Endodermal cell (in vitro differentiated cells): ENCODE measurements at regions not wholly inside any gene's neighbourhood (a gene's known extent, or its start where the extent isn't known, plus 50 kb on each side); places are given as distances from the start of the nearest gene placed in this dataset.

ENCODE experiments used
- DNase-seq: peaks from one replicate; pipeline ENCODE4 v3.0.0-alpha.2; 2017
- H3K27ac ChIP-seq: 2 replicates; pipeline ENCODE4 v1.5.1; 2013; ENCODE audit warnings: mild to moderate bottlenecking, low read depth, low read length, moderate library complexity
- H3K27me3 ChIP-seq: 2 replicates; pipeline ENCODE4 v1.6.1; 2013; ENCODE audit warnings: mild to moderate bottlenecking, low read length, moderate library complexity; ENCODE audit not compliant: insufficient read depth, control insufficient read depth, poor library complexity, severe bottlenecking
- H3K36me3 ChIP-seq: 2 replicates; pipeline ENCODE4 v1.7.0; 2013; ENCODE audit warnings: mild to moderate bottlenecking, low read length, moderate library complexity; ENCODE audit not compliant: control insufficient read depth, insufficient read depth
- H3K4me1 ChIP-seq: one replicate; pipeline ENCODE4 v1.7.0; 2013; ENCODE audit warnings: low read length; ENCODE audit not compliant: control insufficient read depth, insufficient read depth
- H3K4me3 ChIP-seq: 2 replicates; pipeline ENCODE4 v1.5.1; 2013; ENCODE audit warnings: mild to moderate bottlenecking, low read length, moderate library complexity
- H3K9ac ChIP-seq: 2 replicates; pipeline ENCODE4 v1.6.1; 2013; ENCODE audit warnings: mild to moderate bottlenecking, low read length, moderate library complexity; ENCODE audit not compliant: poor library complexity, severe bottlenecking; ENCODE audit errors: extremely low read depth
- H3K9me3 ChIP-seq: 2 replicates; pipeline ENCODE4 v1.6.1; 2013; ENCODE audit warnings: mild to moderate bottlenecking, low read length, moderate library complexity; ENCODE audit not compliant: control insufficient read depth
- H3K27ac Mint-ChIP-seq: 2 replicates; pipeline ENCODE4 v1.8.0; 2020; ENCODE audit warnings: mixed read lengths
- H3K27me3 Mint-ChIP-seq: 2 replicates; pipeline ENCODE4 v1.8.0; 2021; ENCODE audit warnings: mild to moderate bottlenecking, mixed read lengths; ENCODE audit not compliant: insufficient read depth
- H3K36me3 Mint-ChIP-seq: 2 replicates; pipeline ENCODE4 v1.8.0; 2020; ENCODE audit warnings: low read depth, mixed read lengths
- H3K4me1 Mint-ChIP-seq: 2 replicates; pipeline ENCODE4 v1.8.0; 2020; ENCODE audit warnings: mixed read lengths
- H3K4me3 Mint-ChIP-seq: 2 replicates; pipeline ENCODE4 v1.8.0; 2020; ENCODE audit warnings: mild to moderate bottlenecking, moderate library complexity, mixed read lengths
- H3K9me3 Mint-ChIP-seq: 2 replicates; pipeline ENCODE4 v1.8.0; 2020; ENCODE audit warnings: mild to moderate bottlenecking, mixed read lengths
- WGBS, 2 experiments: methylation state at CpG; one replicate each; pipeline versions ENCODE4 v1.1.5 to v1.1.7; 2013; ENCODE audit warnings: missing lambda C conversion rate in 2 of 2, mixed read lengths in 1 of 2; ENCODE audit not compliant: insufficient coverage in 1 of 2, insufficient read length in 1 of 2; 5-methylcytosine and 5-hydroxymethylcytosine counted together
- TF ChIP-seq, protein P1 (sequence below): fragments of 200-600 bp; sonication (generic); conservative IDR thresholded peaks from 2 replicates; pipeline ENCODE4 v1.5.0; 2021; ENCODE audit warnings: antibody characterized with exemption, mild to moderate bottlenecking

DNA sequence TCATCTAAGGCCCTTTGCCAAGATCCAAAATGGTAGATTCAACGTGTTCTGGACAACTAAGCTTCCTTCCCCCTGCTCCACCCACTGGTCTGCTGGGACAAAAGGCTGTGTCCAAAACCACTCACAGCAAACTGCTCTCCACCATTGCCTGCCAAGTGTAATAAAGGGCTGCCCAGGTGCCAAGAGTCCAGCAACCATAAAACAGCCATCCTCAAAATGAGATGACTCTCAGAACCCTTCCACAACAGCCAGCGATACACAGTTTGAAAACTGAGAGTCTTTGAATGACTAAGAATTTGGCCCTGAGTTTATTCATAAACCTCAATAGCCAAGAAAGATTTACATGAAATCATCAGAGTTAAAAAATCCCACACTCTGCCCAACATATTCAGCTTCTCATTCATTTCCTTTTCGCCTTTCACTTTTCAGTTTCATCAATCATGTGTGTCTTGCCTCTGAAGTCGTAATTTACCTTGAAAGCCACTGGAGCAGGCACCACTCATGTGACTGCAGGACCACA, 658.1 kb upstream of the MGMT start:
- WGBS, 2 experiments = 84 to 88% methylated on average over 3 to 4 of the region's 4 CpGs
- no peaks in the 10 kb centered on the region for H3K36me3 Mint-ChIP-seq

DNA sequence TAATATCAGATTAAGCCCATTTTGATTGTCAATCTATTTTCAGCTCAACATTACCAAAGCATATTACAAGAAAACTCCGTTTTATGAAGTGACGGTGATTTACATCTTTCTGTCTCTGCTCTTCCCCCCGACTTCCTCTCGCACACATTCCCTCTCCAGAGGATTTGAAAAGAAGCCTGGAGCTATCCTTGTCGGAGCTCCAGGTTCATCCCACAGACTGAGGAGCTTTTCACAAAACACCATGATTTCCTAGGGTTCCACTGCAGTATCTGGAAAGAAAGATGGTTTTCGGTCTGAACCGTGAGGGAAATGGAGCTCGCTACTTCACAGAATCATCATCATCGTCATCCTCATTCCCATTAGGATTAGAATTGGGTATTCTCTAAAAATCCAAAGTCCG, 655.5 kb upstream of the MGMT start:
- WGBS, 2 experiments = 92 to 94% methylated on average over 7 to 10 of the region's 10 CpGs
- no peaks in the 10 kb centered on the region for H3K27me3 ChIP-seq
- no peak overlapping the region for H3K9ac ChIP-seq
- no peak for DNase-seq
- H3K9me3 ChIP-seq = no peaks in the 10 kb centered on the region
- no peaks in the 10 kb centered on the region for H3K36me3 ChIP-seq
- H3K27me3 Mint-ChIP-seq = no peaks in the 10 kb centered on the region
- no peak overlapping the region for H3K27ac ChIP-seq
- no peaks in the 10 kb centered on the region for H3K36me3 Mint-ChIP-seq
- no peak overlapping the region for H3K4me3 Mint-ChIP-seq
- peaks cover 2% of the 10 kb centered on the region for H3K4me1 Mint-ChIP-seq
- no peaks in the 10 kb centered on the region for H3K4me1 ChIP-seq
- TF ChIP-seq, protein P1, sequence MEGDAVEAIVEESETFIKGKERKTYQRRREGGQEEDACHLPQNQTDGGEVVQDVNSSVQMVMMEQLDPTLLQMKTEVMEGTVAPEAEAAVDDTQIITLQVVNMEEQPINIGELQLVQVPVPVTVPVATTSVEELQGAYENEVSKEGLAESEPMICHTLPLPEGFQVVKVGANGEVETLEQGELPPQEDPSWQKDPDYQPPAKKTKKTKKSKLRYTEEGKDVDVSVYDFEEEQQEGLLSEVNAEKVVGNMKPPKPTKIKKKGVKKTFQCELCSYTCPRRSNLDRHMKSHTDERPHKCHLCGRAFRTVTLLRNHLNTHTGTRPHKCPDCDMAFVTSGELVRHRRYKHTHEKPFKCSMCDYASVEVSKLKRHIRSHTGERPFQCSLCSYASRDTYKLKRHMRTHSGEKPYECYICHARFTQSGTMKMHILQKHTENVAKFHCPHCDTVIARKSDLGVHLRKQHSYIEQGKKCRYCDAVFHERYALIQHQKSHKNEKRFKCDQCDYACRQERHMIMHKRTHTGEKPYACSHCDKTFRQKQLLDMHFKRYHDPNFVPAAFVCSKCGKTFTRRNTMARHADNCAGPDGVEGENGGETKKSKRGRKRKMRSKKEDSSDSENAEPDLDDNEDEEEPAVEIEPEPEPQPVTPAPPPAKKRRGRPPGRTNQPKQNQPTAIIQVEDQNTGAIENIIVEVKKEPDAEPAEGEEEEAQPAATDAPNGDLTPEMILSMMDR = no peak
- no peak overlapping the region for H3K27ac Mint-ChIP-seq
- no peak overlapping the region for H3K4me3 ChIP-seq
- no peaks in the 10 kb centered on the region for H3K9me3 Mint-ChIP-seq

More for the DNA sequence above, 658.1 kb upstream of the MGMT start:
- Mint-ChIP-seq H3K4me3 (no peak overlapping the region), H3K9me3 (no peaks in the 10 kb centered on the region), H3K27ac (no peak overlapping the region), H3K27me3 (no peaks in the 10 kb centered on the region), H3K4me1 (peaks cover 2% of the 10 kb centered on the region)
- Histone ChIP-seq H3K9ac (no peak overlapping the region), H3K9me3 (no peaks in the 10 kb centered on the region), H3K4me1 (no peaks in the 10 kb centered on the region), H3K4me3 (no peak overlapping the region), H3K27me3 (no peaks in the 10 kb centered on the region), H3K27ac (no peak overlapping the region), H3K36me3 (no peaks in the 10 kb centered on the region)
- DNase-seq = no peak
- TF ChIP-seq, protein P1 = no peak

DNA sequence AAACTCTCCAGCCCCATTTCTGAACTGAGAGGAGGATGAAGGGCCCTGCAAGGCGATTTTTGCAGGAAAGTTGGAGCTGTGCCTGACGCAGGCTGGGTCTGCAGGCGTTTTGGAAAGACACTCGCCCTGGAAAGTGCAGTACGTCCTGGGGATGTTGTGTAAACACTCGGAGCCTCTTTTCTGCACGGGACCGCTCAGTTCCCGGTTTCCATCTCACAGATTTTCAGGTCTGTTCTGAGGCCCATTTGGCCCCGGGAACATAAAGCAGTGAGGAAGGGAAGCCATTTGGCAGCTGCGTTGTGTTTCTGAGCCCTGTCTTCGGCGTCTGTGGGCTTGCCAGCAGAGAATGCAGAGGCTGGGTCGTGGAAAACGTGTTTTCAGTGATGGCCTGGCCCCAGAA, 655.0 kb upstream of the MGMT start:
- peaks cover 2% of the 10 kb centered on the region for H3K4me1 Mint-ChIP-seq
- Histone ChIP-seq H3K36me3 (no peaks in the 10 kb centered on the region), H3K27me3 (no peaks in the 10 kb centered on the region), H3K9me3 (no peaks in the 10 kb centered on the region), H3K4me3 (no peak overlapping the region), H3K9ac (no peak overlapping the region), H3K4me1 (no peaks in the 10 kb centered on the region), H3K27ac (no peak overlapping the region)
- H3K27me3 Mint-ChIP-seq = no peaks in the 10 kb centered on the region
- H3K36me3 Mint-ChIP-seq = no peaks in the 10 kb centered on the region
- TF ChIP-seq, protein P1 = no peak
- no peak for DNase-seq
- H3K9me3 Mint-ChIP-seq = no peaks in the 10 kb centered on the region
- H3K4me3 Mint-ChIP-seq = no peak overlapping the region
- WGBS, 2 experiments = 85 to 91% methylated on average over 15 of the region's 15 CpGs
- H3K27ac Mint-ChIP-seq = no peak overlapping the region
